K562 (cell line): ENCODE measurements at regions not wholly inside any gene's neighbourhood (a gene's known extent, or its start where the extent isn't known, plus 50 kb on each side); places are given as distances from the start of the nearest gene placed in this dataset.

Experiments used
- ATAC-seq: fragments of 200-7000 bp; cut with Tn5 transposase; 3 replicates; pipeline ENCODE4 v1.9.1; 2020; ENCODE audit warnings: moderate library complexity
- BruUV-seq: library from RNA; stranded (reverse); fragments of 400-500 nt; replicated peaks from 2 replicates; lab custom pipeline; 2021; lab: Mats Ljungman, UMichigan
- CTCF ChIA-PET: fragments of 300-600 bp; formaldehyde crosslinking; extraction: SDS; loops from one replicate; lab custom pipeline; 2021; ENCODE audit warnings: low intra/inter-chr PET ratio; lab: Yijun Ruan, JAX
- POLR2A ChIA-PET: fragments of 300-600, 350-650 bp; sonication (Branson Sonifier 250); formaldehyde crosslinking; extraction: SDS; loops from one replicate; lab custom pipeline; 2021; ENCODE audit warnings: antibody characterized with exemption, inconsistent platforms; lab: Yijun Ruan, JAX
- DNase-seq, 4 experiments: peaks; one replicate each; pipeline versions ENCODE4 v3.0.0 to v3.0.0-alpha.2; 2011 to 2018; ENCODE audit warnings: low spot score in 3 of 4, mixed read lengths in 3 of 4; ENCODE audit errors: extremely low read depth in 1 of 4
- FAIRE-seq: peaks from 2 replicates; lab custom pipeline; 2011; peaks lifted over from hg19 to GRCh38; lab: Jason Lieb, UNC
- H2AFZ ChIP-seq: 2 replicates; pipeline ENCODE4 v1.6.0; 2011; ENCODE audit warnings: low read depth, low read length, control low read depth, inconsistent platforms
- H3K27ac ChIP-seq: fragments of 200-600 bp; 3 replicates; pipeline ENCODE4 v1.8.0; 2011; ENCODE audit warnings: low read depth, mild to moderate bottlenecking, control low read depth, inconsistent platforms, low read length, moderate library complexity, mixed read lengths; ENCODE audit errors: extremely low read depth
- H3K27me3 ChIP-seq, 2 experiments: fragments of 300-600 bp in 1 of 2; 2 replicates in 1 of 2; 3 replicates in 1 of 2; pipeline versions ENCODE4 v1.6.0 to v1.8.0; 2011; ENCODE audit warnings: inconsistent platforms in 2 of 2, low read length in 2 of 2, mild to moderate bottlenecking in 1 of 2, mixed read lengths in 1 of 2, moderate library complexity in 1 of 2; ENCODE audit not compliant: control insufficient read depth in 2 of 2, insufficient read depth in 2 of 2
- H3K36me3 ChIP-seq: fragments of 300-600 bp; 3 replicates; pipeline ENCODE4 v1.8.0; 2011; ENCODE audit warnings: mild to moderate bottlenecking, low read length, inconsistent platforms; ENCODE audit not compliant: control insufficient read depth, insufficient read depth
- H3K4me1 ChIP-seq, 2 experiments: fragments of 200-600 bp in 1 of 2; replicated peaks in 1 of 2; 2 replicates in 1 of 2; 3 replicates in 1 of 2; pipeline versions ENCODE4 v1.5.1 to v1.8.0; 2011; ENCODE audit warnings: inconsistent platforms in 2 of 2, low read length in 2 of 2, mild to moderate bottlenecking in 1 of 2, mixed read lengths in 1 of 2, moderate library complexity in 1 of 2; ENCODE audit not compliant: control insufficient read depth in 2 of 2, insufficient read depth in 2 of 2
- H3K4me2 ChIP-seq: 2 replicates; pipeline ENCODE4 v1.6.1; 2011; ENCODE audit warnings: low read length, control low read depth, inconsistent platforms, mixed read lengths; ENCODE audit not compliant: insufficient read depth
- H3K4me3 ChIP-seq: fragments of 200-600 bp; sonication (generic), shearing (Covaris generic); 2 replicates; pipeline ENCODE4 v1.5.1; 2016; ENCODE audit warnings: control low read depth, inconsistent platforms
- H3K79me2 ChIP-seq: fragments of 200-600 bp; 3 replicates; pipeline ENCODE4 v1.8.0; 2011; ENCODE audit warnings: low read length, inconsistent platforms; ENCODE audit not compliant: control insufficient read depth, insufficient read depth
- H3K9ac ChIP-seq, 2 experiments: 2 replicates each; pipeline versions ENCODE4 v1.6.0 to v1.6.1; 2011; ENCODE audit warnings: low read depth in 2 of 2, low read length in 2 of 2, control low read depth in 1 of 2, inconsistent platforms in 1 of 2, mild to moderate bottlenecking in 1 of 2, mixed read lengths in 1 of 2; ENCODE audit not compliant: insufficient read depth in 1 of 2
- H3K9me1 ChIP-seq: one replicate; pipeline ENCODE4 v1.6.0; 2011; ENCODE audit warnings: inconsistent platforms, mild to moderate bottlenecking, low read length, moderate library complexity; ENCODE audit not compliant: control insufficient read depth, insufficient read depth
- H3K9me3 ChIP-seq: replicated peaks from 2 replicates; pipeline ENCODE4 v1.5.1; 2011; ENCODE audit warnings: low read depth, low read length, inconsistent platforms; ENCODE audit not compliant: control insufficient read depth, insufficient read depth
- H4K20me1 ChIP-seq: replicated peaks from 2 replicates; pipeline ENCODE4 v1.6.1; 2011; ENCODE audit warnings: low read length, inconsistent platforms, mixed read lengths; ENCODE audit not compliant: control insufficient read depth, insufficient read depth
- CEBPB ChIP-seq: fragments of 450-650 bp; IDR thresholded peaks from 2 replicates; pipeline ENCODE4 v1.6.1; 2016; ENCODE audit warnings: missing genetic modification characterization, missing compliant biosample characterization
- KLF16 ChIP-seq: IDR thresholded peaks from 2 replicates; pipeline ENCODE4 v1.6.1; 2016; ENCODE audit warnings: antibody characterized with exemption
- MGA ChIP-seq: fragments of 450-650 bp; IDR thresholded peaks from 2 replicates; pipeline ENCODE4 v1.6.1; 2016; ENCODE audit warnings: mild to moderate bottlenecking, moderate library complexity
- NR4A1 ChIP-seq, 2 experiments: fragments of 250-450 bp in 1 of 2; fragments of 450-650 bp in 1 of 2; sonication (Bioruptor Pico) in 1 of 2; IDR thresholded peaks; 2 replicates each; pipeline versions ENCODE4 v1.4.0 to v1.6.1; 2016 to 2020; ENCODE audit warnings: mild to moderate bottlenecking in 2 of 2, missing compliant biosample characterization in 1 of 2, missing genetic modification characterization in 1 of 2, moderate library complexity in 1 of 2
- PHTF2 ChIP-seq: fragments of 250-450 bp; sonication (Bioruptor Pico); IDR thresholded peaks from 2 replicates; pipeline ENCODE4 v1.5.0; 2021; ENCODE audit warnings: mild to moderate bottlenecking
- RNF219 ChIP-seq: fragments of 250-450 bp; sonication (Bioruptor Pico); IDR thresholded peaks from 2 replicates; pipeline ENCODE4 v1.5.0; 2022; ENCODE audit warnings: mild to moderate bottlenecking
- ZFP36 ChIP-seq: fragments of 150-350 bp; IDR thresholded peaks from 2 replicates; pipeline ENCODE4 v1.6.1; 2018; ENCODE audit warnings: low read length, low read depth; ENCODE audit not compliant: partially characterized antibody
- WGBS: fragments of 100-300 bp; shearing (Covaris generic); methylation state at CpG from one replicate; pipeline ENCODE4 v1.1.6; 2016; ENCODE audit warnings: low coverage, mixed read lengths; ENCODE audit not compliant: insufficient coverage; ENCODE audit errors: missing lambda C conversion rate; 5-methylcytosine and 5-hydroxymethylcytosine counted together
- in situ Hi-C: fragments of 300-500 bp; cut with MboI; formaldehyde crosslinking; loops from 4 replicates; pipeline ENCODE4 v1.15.0; 2018; ENCODE audit warnings: inconsistent platforms, mixed read lengths
- intact Hi-C: fragments of 100-400 bp; cut with micrococcal nuclease; formaldehyde crosslinking; loops from 2 replicates; pipeline ENCODE4 v1.14.2; 2022

GRCh38 chr5:54742417-54742891, 224.9 kb downstream of the SNX18 start (continued):
- TF ChIP-seq NR4A1 (CRISPR knock-in tag; IDR thresholded peaks at IDR 0.05), result no peak
- TF ChIP-seq NR4A1 (tag; IDR thresholded peaks at IDR 0.05), result 0 out of 2 replicates have a peak, but pooled peaks have one; percentile 42
- peak; percentile 51; the same call in 1 of the 2 replicates for TF ChIP-seq KLF16
- peak; percentile 14 for TF ChIP-seq ZFP36
- TF ChIP-seq CEBPB (tag), result no peak

GRCh38 chr5:54741711-54742110, 224.2 kb downstream of the SNX18 start:
- Histone ChIP-seq H3K4me2 (no peak overlapping the region), H3K27ac (peak overlapping the region; percentile 35)
- no peak for TF ChIP-seq RNF219 (CRISPR knock-in tag)
- peak; percentile 53 for TF ChIP-seq MGA
- no peak for TF ChIP-seq PHTF2 (CRISPR knock-in tag)

More at GRCh38 chr5:54741711-54742110, 224.2 kb downstream of the SNX18 start:
- intact Hi-C loops, result loop anchor here (5.0 kb wide), 1 partner anchor 46 kb away; no protein-coding TSS in a partner anchor
- H3K4me3 ChIP-seq, result no peak overlapping the region
- no peak for ATAC-seq
- H3K4me1 ChIP-seq, result peaks cover 16 to 77% of the 10 kb centered on the region in 2 experiments
- no peaks in the 10 kb centered on the region for H3K9me1 ChIP-seq
- no peak for DNase-seq
- ChIA-PET CTCF (no interaction called here), POLR2A (interaction anchor here (0.9 to 1.5 kb wide), 4 partner anchors 10 to 44 kb away, joined by 3 to 5 read pairs (median 4); no protein-coding TSS in a partner anchor)
- no peaks in the 10 kb centered on the region for H3K27me3 ChIP-seq
- H4K20me1 ChIP-seq, result no peaks in the 10 kb centered on the region
- in situ Hi-C loops, result no loop called here
- no peak for FAIRE-seq
- no peak overlapping the region; a peak in 1 of 4 replicates for H3K9ac ChIP-seq
- H3K9me3 ChIP-seq, result no peaks in the 10 kb centered on the region
- peaks cover 16% of the 10 kb centered on the region for H3K79me2 ChIP-seq
- BruUV-seq, result no TSS peak
- H3K36me3 ChIP-seq, result no peaks in the 10 kb centered on the region
- H2AFZ ChIP-seq, result peak overlapping the region; percentile 58
- 66% methylated on average over 6 of the region's 6 CpGs for WGBS
